ENCODE measurements at regions not wholly inside any gene's neighbourhood (a gene's known extent, or its start where the extent isn't known, plus 50 kb on each side); places are given as distances from the start of the nearest gene placed in this dataset.

DNA sequence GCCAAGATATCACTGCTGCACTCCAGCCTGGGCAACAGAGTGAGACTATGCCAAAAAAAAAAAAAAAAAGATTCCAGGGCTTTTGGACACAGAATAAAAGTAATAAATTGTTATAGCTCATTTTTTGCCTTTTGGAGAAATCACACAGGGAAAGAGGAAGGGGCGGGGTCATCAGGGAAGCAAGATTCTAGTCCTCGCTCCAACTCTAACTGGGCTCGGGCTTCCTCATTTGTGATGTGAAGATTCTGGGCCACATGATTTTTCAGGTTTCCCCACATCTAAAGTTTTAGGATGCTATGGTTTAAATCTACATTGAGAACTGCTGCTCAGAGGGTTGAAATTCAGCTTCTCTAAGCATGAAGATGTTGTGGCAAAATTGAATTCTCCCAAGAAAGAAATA lies 179.3 kb upstream of the PLXNA2 start:
- TF ChIP-seq TAF1 (IDR thresholded peaks at IDR 0.05; ENCODE audit: low read depth) = no peak
- TF ChIP-seq, protein P1, sequence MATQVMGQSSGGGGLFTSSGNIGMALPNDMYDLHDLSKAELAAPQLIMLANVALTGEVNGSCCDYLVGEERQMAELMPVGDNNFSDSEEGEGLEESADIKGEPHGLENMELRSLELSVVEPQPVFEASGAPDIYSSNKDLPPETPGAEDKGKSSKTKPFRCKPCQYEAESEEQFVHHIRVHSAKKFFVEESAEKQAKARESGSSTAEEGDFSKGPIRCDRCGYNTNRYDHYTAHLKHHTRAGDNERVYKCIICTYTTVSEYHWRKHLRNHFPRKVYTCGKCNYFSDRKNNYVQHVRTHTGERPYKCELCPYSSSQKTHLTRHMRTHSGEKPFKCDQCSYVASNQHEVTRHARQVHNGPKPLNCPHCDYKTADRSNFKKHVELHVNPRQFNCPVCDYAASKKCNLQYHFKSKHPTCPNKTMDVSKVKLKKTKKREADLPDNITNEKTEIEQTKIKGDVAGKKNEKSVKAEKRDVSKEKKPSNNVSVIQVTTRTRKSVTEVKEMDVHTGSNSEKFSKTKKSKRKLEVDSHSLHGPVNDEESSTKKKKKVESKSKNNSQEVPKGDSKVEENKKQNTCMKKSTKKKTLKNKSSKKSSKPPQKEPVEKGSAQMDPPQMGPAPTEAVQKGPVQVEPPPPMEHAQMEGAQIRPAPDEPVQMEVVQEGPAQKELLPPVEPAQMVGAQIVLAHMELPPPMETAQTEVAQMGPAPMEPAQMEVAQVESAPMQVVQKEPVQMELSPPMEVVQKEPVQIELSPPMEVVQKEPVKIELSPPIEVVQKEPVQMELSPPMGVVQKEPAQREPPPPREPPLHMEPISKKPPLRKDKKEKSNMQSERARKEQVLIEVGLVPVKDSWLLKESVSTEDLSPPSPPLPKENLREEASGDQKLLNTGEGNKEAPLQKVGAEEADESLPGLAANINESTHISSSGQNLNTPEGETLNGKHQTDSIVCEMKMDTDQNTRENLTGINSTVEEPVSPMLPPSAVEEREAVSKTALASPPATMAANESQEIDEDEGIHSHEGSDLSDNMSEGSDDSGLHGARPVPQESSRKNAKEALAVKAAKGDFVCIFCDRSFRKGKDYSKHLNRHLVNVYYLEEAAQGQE (IDR thresholded peaks at IDR 0.05; ENCODE audit: low read depth) = no peak
- TF ChIP-seq NFIC (IDR thresholded peaks at IDR 0.05) = no peak
- TF ChIP-seq CEBPB (IDR thresholded peaks at IDR 0.05) = no peak
- no peak for TF ChIP-seq CREB1 (IDR thresholded peaks at IDR 0.05; ENCODE audit: low read depth)
- no peak for TF ChIP-seq YY1 (IDR thresholded peaks at IDR 0.05; ENCODE audit: low read depth)
- TF ChIP-seq EP300 (IDR thresholded peaks at IDR 0.05; ENCODE audit: borderline replicate concordance) = no peak
- TF ChIP-seq, protein P2, sequence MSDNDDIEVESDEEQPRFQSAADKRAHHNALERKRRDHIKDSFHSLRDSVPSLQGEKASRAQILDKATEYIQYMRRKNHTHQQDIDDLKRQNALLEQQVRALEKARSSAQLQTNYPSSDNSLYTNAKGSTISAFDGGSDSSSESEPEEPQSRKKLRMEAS (IDR thresholded peaks at IDR 0.05) = no peak
- TF ChIP-seq ZBTB7A (IDR thresholded peaks at IDR 0.05; ENCODE audit: low read depth) = no peak
- TF ChIP-seq FOXM1 (IDR thresholded peaks at IDR 0.05; ENCODE audit: borderline replicate concordance, low read depth) = no peak
- TF ChIP-seq RAD21 (IDR thresholded peaks at IDR 0.05; ENCODE audit: low read depth) = no peak
- no peak for TF ChIP-seq TEAD4 (IDR thresholded peaks at IDR 0.05)
- TF ChIP-seq EGR1 (IDR thresholded peaks at IDR 0.05) = no peak
- TF ChIP-seq TCF12 (IDR thresholded peaks at IDR 0.05; ENCODE audit: low read depth) = no peak

Measured in Ishikawa (cell line).